Activated CD8-positive, alpha-beta T cell treated with anti-CD3 and anti-CD28 coated beads for 36 hours (primary cell): ENCODE measurements at regions not wholly inside any gene's neighbourhood (a gene's known extent, or its start where the extent isn't known, plus 50 kb on each side); places are given as distances from the start of the nearest gene placed in this dataset.

ENCODE experiments used
- ATAC-seq: fragments of 200-7000 bp; cut with Tn5 transposase; one replicate; pipeline ENCODE4 v1.10.0; 2021; ENCODE audit warnings: mild to moderate bottlenecking, moderate library complexity
- CTCF ChIA-PET: fragments of 350-600 bp; sonication (Branson Sonifier 250); formaldehyde crosslinking; loops from one replicate; lab custom pipeline; 2021; ENCODE audit warnings: antibody characterized with exemption; lab: Charles Lee
- POLR2A ChIA-PET: fragments of 350-600 bp; sonication (Branson Sonifier 250); formaldehyde crosslinking; loops from one replicate; lab custom pipeline; 2021; ENCODE audit warnings: antibody characterized with exemption; lab: Charles Lee
- DNase-seq: peaks from one replicate; pipeline ENCODE4 v3.0.0-alpha.2; 2020
- H3K27ac Mint-ChIP-seq: one replicate; pipeline ENCODE4 v1.8.0; 2021; ENCODE audit warnings: mild to moderate bottlenecking, mixed read lengths
- H3K27me3 Mint-ChIP-seq: one replicate; pipeline ENCODE4 v1.8.0; 2021; ENCODE audit warnings: mixed read lengths
- H3K36me3 Mint-ChIP-seq: one replicate; pipeline ENCODE4 v1.8.0; 2021; ENCODE audit warnings: low read depth, mixed read lengths
- H3K4me1 Mint-ChIP-seq: one replicate; pipeline ENCODE4 v1.8.0; 2021; ENCODE audit warnings: low read depth, mixed read lengths
- H3K4me3 Mint-ChIP-seq: one replicate; pipeline ENCODE4 v1.8.0; 2021; ENCODE audit warnings: mild to moderate bottlenecking, moderate library complexity, mixed read lengths
- H3K9me3 Mint-ChIP-seq: one replicate; pipeline ENCODE4 v1.8.0; 2021; ENCODE audit warnings: mixed read lengths
- CTCF ChIP-seq: fragments of 200-600 bp; IDR thresholded peaks from one replicate; pipeline ENCODE4 v1.8.0; 2022; ENCODE audit warnings: antibody characterized with exemption, mild to moderate bottlenecking
- intact Hi-C: fragments of 100-400 bp; cut with micrococcal nuclease; formaldehyde crosslinking; loops from one replicate; pipeline ENCODE4 v1.10.0; 2022

- CTCF ChIA-PET: no interaction called here
- H3K27ac Mint-ChIP-seq: no peak overlapping the region
- H3K4me1 Mint-ChIP-seq: no peaks in the 10 kb centered on the region
- DNase-seq (no peak), ATAC-seq (no peak)
- no peak overlapping the region for H3K4me3 Mint-ChIP-seq
- no peaks in the 10 kb centered on the region for H3K36me3 Mint-ChIP-seq
- H3K27me3 Mint-ChIP-seq: no peaks in the 10 kb centered on the region
- POLR2A ChIA-PET: no interaction called here
- H3K9me3 Mint-ChIP-seq: no peaks in the 10 kb centered on the region
- intact Hi-C loops: no loop called here
- no peak for TF ChIP-seq CTCF
These were observed 117.3 kb upstream of the PRR20G start for GRCh38 chr3:127405010-127405598.

GRCh38 chr3:127404221-127405009 is 116.6 kb upstream of the PRR20G start:
- no peak for TF ChIP-seq CTCF
- Mint-ChIP-seq H3K9me3 (no peaks in the 10 kb centered on the region), H3K27me3 (no peaks in the 10 kb centered on the region), H3K36me3 (no peaks in the 10 kb centered on the region), H3K27ac (no peak overlapping the region), H3K4me3 (no peak overlapping the region), H3K4me1 (no peaks in the 10 kb centered on the region)
- CTCF ChIA-PET: no interaction called here
- intact Hi-C loops: no loop called here
- POLR2A ChIA-PET: no interaction called here
- no peak for ATAC-seq
- no peak for DNase-seq

GRCh38 chr3:127403795-127404194 is 115.9 kb upstream of the PRR20G start:
- intact Hi-C loops: no loop called here
- ChIA-PET CTCF (no interaction called here), POLR2A (no interaction called here)
- no peak for TF ChIP-seq CTCF
- no peaks in the 10 kb centered on the region for H3K36me3 Mint-ChIP-seq
- no peaks in the 10 kb centered on the region for H3K4me1 Mint-ChIP-seq
- no peaks in the 10 kb centered on the region for H3K9me3 Mint-ChIP-seq
- no peaks in the 10 kb centered on the region for H3K27me3 Mint-ChIP-seq
- no peak for ATAC-seq
- H3K4me3 Mint-ChIP-seq: no peak overlapping the region
- no peak for DNase-seq
- no peak overlapping the region for H3K27ac Mint-ChIP-seq

GRCh38 chr3:127399154-127399553 is 111.3 kb upstream of the PRR20G start:
- H3K9me3 Mint-ChIP-seq: no peaks in the 10 kb centered on the region
- no peaks in the 10 kb centered on the region for H3K36me3 Mint-ChIP-seq
- ChIA-PET POLR2A (no interaction called here), CTCF (no interaction called here)
- intact Hi-C loops: no loop called here
- DNase-seq (no peak), ATAC-seq (no peak)
- no peak overlapping the region for H3K27ac Mint-ChIP-seq
- H3K4me3 Mint-ChIP-seq: no peak overlapping the region
- H3K27me3 Mint-ChIP-seq: peaks cover 1% of the 10 kb centered on the region
- H3K4me1 Mint-ChIP-seq: no peaks in the 10 kb centered on the region
- TF ChIP-seq CTCF: no peak

- Mint-ChIP-seq H3K36me3 (no peaks in the 10 kb centered on the region), H3K27ac (no peak overlapping the region), H3K9me3 (no peaks in the 10 kb centered on the region), H3K4me1 (no peaks in the 10 kb centered on the region), H3K4me3 (no peak overlapping the region), H3K27me3 (peaks cover 1% of the 10 kb centered on the region)
- CTCF ChIA-PET: interaction anchor here (1.1 kb wide), 1 partner anchor 22 kb away, joined by 3 read pairs; no protein-coding TSS in a partner anchor
- intact Hi-C loops: no loop called here
- POLR2A ChIA-PET: no interaction called here
- TF ChIP-seq CTCF: no peak
- DNase-seq (no peak), ATAC-seq (no peak)
These were observed 108.6 kb upstream of the PRR20G start for GRCh38 chr3:127396473-127396872.
